Stimulated activated CD8-positive, alpha-beta memory T cell treated with anti-CD3 and anti-CD28 coated beads, Interleukin-12 subunit alpha, Interleukin-12 subunit beta, amount 100 ng/mL, for 1 hour (primary cell): ENCODE measurements at regions not wholly inside any gene's neighbourhood (a gene's known extent, or its start where the extent isn't known, plus 50 kb on each side); places are given as distances from the start of the nearest gene placed in this dataset.
"Not testable (repeated sequence)": the region's sequence is repeated elsewhere in the genome, so short reads cannot be mapped to it uniquely, and the experiment has no call there.

Experiments
- DNase-seq: peaks from one replicate; pipeline ENCODE4 v3.0.0-alpha.2; 2020; ENCODE audit warnings: low read depth

DNA sequence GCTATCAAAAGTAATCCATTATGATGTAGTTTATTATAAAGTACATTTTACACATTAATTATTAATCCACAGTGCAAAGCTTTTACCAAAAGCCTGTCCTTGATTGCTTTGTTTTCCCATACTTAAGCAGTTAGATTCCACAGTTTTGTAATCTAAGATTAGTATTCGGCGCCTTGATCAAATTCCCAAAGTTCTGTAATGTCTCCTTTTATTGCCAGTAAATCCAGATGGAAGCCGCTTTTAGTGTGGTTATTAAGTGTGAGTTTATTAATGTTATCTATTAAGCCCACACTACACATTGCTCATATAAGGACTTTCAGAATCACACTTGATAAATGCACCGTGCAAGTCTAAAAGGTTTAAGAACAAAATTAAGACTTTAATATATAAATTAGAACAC is 199.2 kb upstream of the PKN2 start:
- no peak for DNase-seq

DNA sequence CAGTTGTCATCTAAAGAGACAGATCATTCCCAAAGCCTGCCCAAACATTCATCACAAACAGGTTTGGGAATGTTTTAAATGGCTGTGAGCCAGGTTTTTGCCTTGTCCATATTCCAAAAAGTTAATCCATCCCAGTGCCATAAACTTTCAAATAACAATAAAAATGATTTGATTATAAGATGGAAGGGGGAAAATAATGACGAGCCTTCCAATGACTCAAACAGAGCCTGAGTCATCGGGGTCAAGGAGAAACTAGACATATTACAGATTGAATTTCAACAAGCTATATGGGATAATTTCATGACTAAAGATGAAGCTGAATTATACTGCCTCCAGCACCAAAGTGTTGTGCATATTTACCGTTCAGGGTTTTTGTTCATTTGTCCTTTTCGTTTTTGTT is 195.8 kb upstream of the PKN2 start:
- no peak for DNase-seq

DNA sequence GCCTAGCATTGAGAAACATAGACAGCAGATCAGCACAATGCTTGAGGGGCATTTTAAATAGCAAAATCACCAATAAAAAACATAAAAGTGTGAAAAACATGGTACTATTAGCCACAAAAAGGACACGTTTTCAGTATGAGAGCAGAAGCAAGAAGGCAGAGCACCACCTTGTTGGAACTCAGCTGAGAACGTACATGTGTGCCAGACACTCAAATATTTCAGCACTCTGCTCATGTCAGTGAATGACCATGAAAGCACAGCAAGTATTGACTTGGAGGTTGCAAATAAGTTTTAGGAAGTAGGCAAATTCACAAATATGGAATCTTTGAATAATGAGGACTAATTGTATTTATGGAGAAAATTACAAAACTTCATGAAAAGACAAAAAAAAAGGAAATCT is 193.4 kb upstream of the PKN2 start:
- DNase-seq: no peak

DNA sequence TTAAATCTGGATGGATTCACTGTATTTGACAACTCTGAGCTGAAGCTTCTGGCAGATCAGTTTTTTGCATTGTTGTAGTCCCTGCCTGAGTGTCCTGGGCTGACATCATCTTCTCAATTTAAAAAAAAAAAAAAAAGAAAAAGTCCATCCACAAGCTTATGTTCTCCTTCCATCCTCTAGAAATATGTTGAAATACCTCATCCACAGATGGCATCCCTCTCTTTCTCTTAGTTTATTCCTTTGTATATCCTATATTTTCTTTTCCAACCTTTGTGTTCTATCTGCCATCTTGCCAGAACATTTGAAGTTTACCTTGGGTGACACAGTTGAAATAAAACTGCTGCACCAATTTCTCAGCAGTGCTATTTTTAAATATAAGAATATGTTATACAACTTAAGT is 184.4 kb upstream of the PKN2 start:
- DNase-seq: no peak

DNA sequence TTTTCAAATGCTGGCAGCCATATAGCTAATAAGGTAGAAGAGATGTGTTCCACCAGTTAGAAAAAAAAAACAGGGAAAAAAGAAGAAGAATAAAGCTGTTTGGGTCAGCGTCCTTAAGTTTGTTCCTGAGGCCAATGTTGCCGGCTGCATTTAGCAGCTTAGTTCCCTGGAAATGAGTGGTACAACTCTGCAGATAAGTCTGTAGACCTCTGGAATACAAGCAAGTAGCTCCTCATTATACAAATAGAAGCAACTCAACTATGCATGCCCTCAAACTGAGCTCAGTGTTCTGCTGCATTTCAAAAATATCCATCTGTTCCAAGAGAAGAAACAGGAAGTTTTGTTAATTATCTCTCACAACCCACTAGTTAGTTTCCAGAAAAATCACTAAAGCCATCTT is 181.2 kb upstream of the PKN2 start:
- no peak for DNase-seq

DNA sequence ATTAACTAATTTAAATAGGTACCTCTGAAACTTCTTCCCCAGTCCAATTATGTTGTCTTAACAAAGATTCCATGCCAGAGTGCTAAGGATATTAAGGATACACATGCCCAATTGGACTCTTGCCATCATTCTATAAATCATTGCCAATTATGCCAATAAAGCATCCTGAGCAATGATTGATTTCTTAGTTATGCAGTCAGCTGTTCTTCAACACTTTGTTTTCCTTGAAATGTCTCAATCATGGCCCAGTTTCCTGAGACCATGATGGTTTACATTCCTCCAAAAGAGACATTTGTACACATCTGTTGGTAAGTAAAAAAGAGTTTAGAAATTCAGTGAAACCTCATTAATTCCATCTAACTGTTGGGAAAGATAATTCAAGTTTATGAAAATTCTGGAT is 180.4 kb upstream of the PKN2 start:
- DNase-seq: no peak

DNA sequence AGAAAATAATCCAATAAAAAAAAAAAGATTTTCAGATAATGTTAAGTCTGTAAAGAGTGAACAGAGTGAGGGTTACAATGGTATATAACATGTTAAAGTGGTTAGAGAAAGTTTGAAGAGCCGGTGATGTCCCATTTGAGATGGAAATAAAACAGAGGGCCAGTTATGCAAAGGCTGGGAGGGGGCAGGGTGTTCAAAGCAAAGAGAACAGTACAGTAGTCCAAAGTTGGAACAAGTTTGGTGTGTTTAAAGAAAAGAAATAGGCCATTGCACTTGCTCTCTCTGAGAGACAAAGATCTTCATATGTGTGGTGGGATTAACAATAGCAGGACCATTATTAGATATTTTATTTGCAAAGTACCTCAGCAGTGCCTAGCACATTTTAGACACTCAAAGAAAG is 179.5 kb upstream of the PKN2 start:
- DNase-seq: no peak

DNA sequence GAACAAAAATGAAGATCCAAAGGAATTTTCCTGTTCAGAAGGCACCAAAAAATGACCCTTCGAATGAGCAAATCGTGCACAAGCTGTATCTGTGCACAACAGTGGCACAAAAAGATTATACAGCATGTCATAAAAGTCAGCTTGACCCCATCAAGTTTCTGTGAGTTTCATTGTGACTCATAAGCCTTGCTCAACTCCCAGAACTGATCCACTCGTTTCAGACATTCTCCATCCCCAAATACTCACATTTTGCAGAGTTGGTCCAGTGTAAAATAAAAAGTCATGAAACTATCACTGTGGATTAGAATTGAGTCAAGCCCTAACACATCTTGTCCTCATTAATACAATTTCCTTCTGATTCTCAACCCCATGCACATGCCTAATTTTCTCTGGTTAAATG is 174.7 kb upstream of the PKN2 start:
- no peak for DNase-seq

DNA sequence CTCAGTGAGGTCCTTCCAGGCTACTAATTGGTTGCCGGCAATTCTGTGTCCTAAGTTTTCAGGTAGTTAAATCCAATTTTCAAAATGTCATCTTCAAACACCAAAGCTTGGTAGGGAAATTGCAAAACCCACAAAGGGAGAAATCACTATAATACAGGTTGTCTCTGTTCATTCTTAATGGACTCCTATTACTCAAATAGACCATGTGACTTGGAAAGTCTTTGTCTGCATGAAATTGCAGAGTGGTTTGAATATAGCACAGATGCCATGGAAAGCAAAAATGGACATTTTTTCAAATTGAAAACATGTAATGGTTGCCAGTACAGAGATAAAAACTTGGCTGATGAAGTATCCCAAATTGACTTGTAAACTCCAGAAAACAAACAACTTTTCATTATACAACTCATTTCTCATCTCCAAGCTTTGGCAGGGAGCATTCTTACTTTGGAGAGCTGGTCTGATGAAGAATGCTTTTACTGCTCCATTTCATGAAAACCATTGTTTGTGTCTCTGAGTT is 169.5 kb upstream of the PKN2 start:
- no peak for DNase-seq

DNA sequence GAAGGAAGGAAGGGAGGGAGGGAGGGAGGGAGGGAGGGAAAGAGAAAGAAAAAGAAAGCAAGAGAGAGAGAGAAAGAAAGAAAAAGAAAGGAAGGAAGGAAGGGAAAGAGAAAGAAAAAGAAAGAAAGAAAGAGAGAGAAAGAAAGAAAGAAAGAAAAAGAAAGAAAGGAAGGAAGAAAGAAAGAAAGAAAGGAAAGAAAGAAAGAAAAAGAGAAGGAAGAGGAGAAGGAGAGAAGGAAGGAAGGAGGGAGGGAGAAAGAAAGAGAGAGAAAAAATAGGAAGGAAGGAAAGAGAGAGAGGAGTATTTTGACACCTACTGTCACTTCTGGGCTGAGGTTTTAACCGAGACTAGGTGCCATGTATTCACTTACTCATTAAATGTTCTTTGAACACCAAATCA is 166.6 kb upstream of the PKN2 start:
- not testable (repeated sequence) for DNase-seq

DNA sequence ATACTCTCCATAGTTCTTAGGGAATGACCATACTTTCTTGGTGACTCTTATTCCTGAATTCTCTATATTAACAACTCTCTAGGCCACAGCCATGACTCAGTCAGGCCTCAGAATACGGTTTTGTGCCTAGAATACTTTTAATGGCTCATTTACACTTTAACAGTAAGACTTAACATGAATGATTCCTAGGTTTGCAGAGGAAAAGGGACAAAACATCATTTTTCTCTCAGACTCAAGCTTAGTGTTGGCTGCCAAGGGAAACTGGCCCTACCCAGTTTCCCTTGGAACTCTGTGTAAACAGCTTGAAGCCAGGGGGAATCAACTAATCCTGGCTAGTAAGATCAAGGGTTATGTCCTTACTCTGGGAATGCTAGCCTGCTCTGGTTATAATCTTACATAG is 164.9 kb upstream of the PKN2 start:
- DNase-seq: no peak

DNA sequence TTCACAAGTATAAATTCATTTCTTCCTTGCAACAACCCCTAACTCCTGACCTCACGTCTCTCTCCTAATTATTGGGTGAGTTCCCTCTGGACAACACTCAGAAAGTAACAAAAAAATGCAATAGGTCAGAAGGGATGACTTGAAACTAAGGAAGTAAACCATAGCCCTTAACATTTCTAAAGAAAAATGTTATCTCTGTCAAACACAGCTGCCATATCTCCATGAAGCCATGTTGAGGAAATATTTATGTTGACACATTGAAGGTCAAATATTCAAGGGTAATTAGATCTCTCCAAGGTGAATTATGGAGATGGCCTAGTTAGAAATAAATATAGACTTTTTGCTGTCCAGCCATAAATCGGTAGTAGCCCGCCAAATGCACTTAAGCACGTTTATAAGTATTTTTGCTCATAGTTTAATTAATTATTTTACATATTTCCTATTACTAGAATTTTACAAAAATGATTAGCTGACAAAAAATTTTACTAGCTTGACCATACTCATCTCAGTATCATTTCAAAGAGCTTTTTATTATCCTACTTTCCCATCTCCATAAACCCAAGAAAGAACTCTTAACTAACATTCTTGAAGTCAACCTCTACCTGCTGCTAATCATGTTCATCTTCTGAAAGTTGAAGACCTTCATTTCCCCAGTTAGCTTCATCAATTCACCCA is 160.1 kb upstream of the PKN2 start:
- no peak for DNase-seq

DNA sequence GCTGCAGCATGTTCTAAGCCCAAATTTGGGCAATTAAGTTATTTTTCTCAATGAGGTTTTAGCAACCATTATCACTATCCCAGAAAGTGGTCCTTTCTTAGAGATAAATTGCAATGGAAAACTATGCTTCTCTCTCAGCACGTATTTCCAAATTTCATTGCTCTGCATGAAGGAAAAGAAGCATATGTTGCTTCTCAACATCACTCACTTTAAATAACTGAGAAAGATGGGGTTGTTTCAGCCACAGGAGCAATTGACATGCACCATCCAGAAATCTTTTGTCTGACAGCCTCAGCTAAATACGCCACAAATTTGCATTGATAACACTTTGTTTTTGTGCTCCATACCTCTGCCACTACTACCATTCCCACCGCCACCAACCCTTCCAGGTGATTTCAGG is 157.6 kb upstream of the PKN2 start:
- no peak for DNase-seq

DNA sequence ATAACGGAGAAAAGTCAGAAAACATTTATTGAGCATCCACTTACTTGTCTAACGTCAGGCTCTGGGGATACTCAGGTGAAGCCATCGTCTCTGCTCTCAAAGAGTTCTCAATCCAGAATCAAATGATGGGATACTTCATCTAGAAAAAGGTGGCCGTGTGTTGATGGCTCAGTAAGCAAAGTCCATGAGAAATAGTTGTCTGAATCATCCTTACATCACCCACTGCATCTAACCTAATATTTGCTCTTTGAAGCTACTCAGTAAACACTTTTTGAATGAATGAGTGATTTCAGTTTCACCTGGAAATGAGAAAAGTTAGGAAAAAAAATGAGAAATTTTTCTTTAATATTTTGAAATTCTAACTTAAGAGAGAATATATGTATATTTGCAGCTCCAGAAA is 155.3 kb upstream of the PKN2 start:
- DNase-seq: no peak

DNA sequence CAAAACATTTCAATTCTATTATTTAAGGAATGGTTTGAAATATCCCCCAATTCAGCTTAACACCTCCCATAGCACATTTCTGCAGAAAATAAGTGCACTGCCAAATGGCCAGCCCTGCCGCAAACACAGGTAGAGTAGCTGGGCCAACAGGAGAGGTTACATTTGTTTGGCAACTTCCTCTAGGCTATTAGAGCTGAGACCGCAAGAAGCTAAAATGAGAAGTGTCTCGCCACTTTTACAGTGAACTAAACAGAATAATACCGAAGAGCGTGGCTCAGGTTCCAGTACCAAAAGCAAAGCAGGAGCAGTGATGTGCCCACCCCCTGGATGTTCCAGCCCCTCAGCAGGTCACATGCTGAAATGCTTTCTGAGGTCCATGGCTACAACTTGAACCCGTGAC is 154.5 kb upstream of the PKN2 start:
- DNase-seq: no peak

DNA sequence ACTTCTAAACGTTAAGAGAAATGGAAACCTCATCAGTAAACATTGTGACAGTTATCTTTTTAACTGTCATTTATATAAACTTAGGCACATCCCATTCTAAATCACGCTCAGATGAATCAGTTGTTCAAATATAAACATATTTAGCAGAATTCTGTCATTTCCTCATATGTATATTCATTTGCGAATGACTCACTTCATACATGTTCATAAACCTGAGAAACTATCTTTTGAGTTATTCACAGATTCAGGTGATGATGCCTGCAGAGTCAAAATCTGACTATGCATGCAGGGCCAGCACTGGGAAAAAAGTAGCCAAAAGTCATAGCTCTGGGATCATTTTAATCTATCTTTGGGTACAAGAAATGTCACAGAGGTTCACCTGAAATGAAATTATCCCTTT is 153.8 kb upstream of the PKN2 start:
- DNase-seq: no peak

DNA sequence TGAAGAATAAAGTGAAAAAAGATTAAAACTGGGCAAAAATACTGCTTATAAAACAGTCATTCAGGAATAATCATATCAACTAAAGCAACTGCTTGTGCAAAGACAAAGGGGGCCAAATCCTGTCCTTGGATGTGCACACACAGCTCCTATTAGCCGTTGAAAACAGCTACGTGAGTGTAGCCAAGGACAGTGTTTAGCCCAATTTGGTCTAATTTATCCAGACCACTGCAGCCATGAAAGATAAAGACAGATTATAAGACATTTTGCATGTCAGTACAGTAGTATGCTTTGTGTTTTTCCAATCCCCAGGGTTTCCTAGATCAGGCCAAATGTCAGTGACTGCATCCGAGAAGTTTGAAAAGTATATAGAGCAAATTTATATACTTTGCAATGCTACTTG is 146.3 kb upstream of the PKN2 start:
- no peak for DNase-seq

DNA sequence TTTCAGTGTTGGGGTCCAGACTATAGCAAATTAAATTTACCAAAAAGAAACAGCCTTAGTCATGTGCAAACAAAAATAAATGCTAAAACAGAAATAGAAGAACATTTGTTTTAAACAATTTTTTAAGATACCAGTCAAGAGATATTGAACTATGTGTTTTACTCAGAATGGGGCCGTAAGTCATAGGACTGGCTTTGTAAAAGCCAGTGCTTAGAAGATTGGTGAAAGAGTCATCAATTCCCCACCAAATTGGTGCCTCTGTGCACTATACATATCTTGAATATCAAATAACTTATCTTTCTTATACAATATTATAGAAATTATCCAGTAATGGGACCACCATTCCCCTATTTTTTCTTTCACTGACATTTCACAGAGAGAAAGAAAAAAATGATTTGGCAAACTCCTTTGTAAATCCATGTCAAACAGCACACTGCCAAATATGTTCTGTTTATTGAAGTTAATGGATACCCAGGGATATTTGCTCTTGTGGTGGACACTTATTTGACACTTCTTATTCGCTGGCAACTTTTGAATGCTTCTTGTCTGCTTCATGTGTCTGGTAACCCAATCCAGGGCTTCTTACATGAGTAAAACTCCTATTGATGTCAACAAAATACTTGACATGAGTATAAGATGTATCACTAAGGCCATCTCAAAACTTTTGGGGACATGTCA is 145.7 kb upstream of the PKN2 start:
- no peak for DNase-seq

DNA sequence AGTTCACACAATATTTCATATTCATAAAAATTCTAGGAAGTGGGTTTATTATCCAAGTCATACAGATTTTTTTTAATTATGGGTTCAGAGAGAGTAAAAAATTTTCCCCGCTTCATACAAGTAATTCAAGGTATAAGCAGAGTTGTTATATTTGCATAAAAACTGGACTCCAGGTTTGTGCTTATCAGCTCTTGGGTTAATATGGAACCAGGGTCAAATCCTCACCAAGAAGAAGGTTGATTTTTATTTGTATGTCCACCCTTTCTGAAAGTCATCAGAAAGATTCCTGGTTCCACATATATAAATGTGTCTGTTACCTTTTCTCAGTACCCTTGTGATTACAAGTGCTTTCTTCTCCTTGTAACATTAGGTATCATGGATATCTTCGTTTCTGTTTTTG is 143.8 kb upstream of the PKN2 start:
- DNase-seq: no peak

DNA sequence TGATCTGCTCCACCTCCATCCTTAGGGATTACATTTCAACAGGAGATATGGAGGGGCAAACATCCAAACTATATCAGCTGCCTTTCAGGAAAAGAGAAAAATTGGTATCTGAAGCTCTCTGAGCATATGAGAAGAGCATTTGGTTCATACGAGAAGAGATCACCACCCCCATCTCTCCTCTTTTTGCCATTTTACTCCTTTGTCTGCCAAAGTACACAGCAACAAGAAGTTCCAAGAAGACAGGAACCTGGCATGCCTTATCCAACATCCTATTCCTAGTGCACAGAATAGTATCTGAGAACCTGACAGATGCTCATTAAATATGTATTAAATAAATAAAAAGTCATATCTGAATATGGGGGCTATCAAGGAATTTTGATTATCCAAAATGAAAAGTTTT is 142.5 kb upstream of the PKN2 start:
- DNase-seq: no peak

DNA sequence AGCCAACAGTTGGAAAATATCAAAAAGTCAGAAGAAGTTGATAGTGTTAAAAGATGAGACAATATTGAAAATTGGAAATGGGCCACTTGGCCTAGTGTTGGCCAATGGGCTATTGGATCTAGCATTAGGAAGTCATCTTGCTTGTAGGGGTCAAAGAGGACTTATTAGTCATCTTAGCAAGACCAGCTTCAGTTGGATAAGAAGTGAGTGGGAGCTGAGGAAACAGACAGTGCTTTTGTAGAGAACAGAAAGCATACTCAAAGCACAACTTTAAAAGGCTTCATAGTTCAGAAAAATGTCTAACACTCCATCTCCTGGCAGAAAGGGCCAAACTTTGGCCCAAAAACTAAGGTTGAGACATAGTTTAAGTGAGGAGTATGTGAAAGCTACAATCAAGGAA is 139.9 kb upstream of the PKN2 start:
- DNase-seq: no peak

DNA sequence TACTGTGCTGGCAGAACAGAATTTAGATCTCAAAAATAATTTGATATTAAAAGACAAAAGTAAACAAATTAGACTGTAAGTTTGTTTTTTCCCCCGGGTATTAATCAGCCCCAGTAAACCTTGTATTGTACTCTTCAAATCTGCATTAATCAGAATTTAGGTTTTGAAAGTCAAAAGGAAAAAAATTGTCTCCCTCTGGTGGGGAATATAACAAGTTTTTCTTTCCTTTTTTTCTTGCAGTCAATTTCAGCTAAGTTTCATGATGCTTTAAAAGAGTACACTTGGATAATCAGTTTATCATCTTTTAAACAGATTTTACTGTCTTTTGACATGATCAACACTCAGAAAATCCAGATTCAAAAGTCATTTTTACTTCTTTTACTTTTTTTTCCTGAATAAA is 134.5 kb upstream of the PKN2 start:
- DNase-seq: no peak

DNA sequence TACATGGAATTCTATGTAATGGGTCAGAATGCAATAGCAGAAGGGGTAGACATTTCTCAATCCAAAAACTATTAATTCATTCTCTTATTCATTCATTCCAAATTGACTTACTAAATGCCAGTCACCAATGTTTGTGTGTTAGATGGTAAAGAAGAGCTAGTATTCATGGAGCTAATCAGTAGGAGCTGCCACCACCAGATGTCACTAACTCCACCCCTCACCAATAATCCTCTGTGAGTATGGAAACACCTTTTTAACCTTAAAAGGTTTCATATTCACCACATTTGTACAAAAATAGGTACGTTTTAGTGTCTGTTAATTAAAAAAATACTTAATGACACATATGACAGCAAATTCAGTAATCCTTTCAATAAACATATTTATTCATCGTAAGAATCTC is 131.8 kb upstream of the PKN2 start:
- no peak for DNase-seq

DNA sequence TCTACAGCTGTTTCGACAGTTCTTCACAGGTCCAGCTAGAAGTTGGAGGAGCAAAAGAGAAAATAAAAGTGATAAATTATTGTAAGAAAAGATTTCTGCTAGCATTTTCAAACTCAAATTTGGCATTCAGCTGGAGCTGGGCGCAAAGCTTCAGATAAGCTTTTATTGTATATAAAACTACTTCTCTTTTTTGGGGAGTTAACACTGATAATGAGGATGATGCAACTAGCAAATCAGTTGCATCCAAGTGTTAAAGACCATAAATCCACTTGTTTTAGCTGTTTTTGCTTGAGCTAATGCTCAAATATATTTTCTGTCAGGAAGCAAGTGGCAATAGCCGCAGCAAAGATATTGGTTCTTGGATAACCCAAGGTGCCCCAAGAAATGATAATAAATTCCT is 127.1 kb upstream of the PKN2 start:
- no peak for DNase-seq
